Keratinocyte (primary cell): ENCODE measurements at regions not wholly inside any gene's neighbourhood (a gene's known extent, or its start where the extent isn't known, plus 50 kb on each side); places are given as distances from the start of the nearest gene placed in this dataset.

Experiments
- DNase-seq: peaks from one replicate; pipeline ENCODE4 v3.0.0-alpha.2; 2011; ENCODE audit warnings: low read depth, missing footprints, low spot score
- FAIRE-seq: peaks from 2 replicates; lab custom pipeline; 2011; peaks lifted over from hg19 to GRCh38; lab: Jason Lieb, UNC
- H2AFZ ChIP-seq: 2 replicates; pipeline ENCODE4 v1.6.0; 2012; ENCODE audit warnings: low read length, control low read depth, inconsistent platforms; ENCODE audit not compliant: control insufficient read depth
- H3K27ac ChIP-seq: 2 replicates; pipeline ENCODE4 v1.5.1; 2011; ENCODE audit warnings: low read length; ENCODE audit not compliant: control insufficient read depth, insufficient read depth
- H3K27me3 ChIP-seq: 3 replicates; pipeline ENCODE4 v1.6.0; 2011; ENCODE audit warnings: low read length; ENCODE audit not compliant: control insufficient read depth, insufficient read depth; ENCODE audit errors: extremely low read depth
- H3K36me3 ChIP-seq, 2 experiments: 2 replicates in 1 of 2; 3 replicates in 1 of 2; pipeline ENCODE4 v1.5.1; 2011; ENCODE audit warnings: low read length in 2 of 2, mild to moderate bottlenecking in 1 of 2; ENCODE audit not compliant: control insufficient read depth in 2 of 2, insufficient read depth in 2 of 2; ENCODE audit errors: extremely low read depth in 1 of 2
- H3K4me1 ChIP-seq: 3 replicates; pipeline ENCODE4 v1.5.1; 2011; ENCODE audit warnings: low read length; ENCODE audit not compliant: control insufficient read depth, insufficient read depth; ENCODE audit errors: extremely low read depth
- H3K4me2 ChIP-seq: 3 replicates; pipeline ENCODE4 v1.6.0; 2011; ENCODE audit warnings: low read depth, low read length; ENCODE audit not compliant: control insufficient read depth, insufficient read depth; ENCODE audit errors: extremely low read depth
- H3K4me3 ChIP-seq, 3 experiments: fragments of 200-600 bp in 1 of 3; sonication (generic) in 1 of 3; 2 replicates in 2 of 3; 3 replicates in 1 of 3; pipeline ENCODE4 v1.5.1; 2011 to 2016; ENCODE audit warnings: low read length in 3 of 3, mild to moderate bottlenecking in 3 of 3, control low read depth in 2 of 3, inconsistent platforms in 1 of 3, low read depth in 1 of 3, mixed read lengths in 1 of 3, mixed run types in 1 of 3, moderate library complexity in 1 of 3; ENCODE audit not compliant: control insufficient read depth in 2 of 3, insufficient read depth in 2 of 3; ENCODE audit errors: extremely low read depth in 1 of 3
- H3K79me2 ChIP-seq: 2 replicates; pipeline ENCODE4 v1.6.0; 2012; ENCODE audit warnings: low read length; ENCODE audit not compliant: control insufficient read depth, insufficient read depth
- H3K9ac ChIP-seq: 3 replicates; pipeline ENCODE4 v1.6.0; 2011; ENCODE audit warnings: low read length; ENCODE audit not compliant: control insufficient read depth, insufficient read depth; ENCODE audit errors: extremely low read depth
- H3K9me1 ChIP-seq: 3 replicates; pipeline ENCODE4 v1.6.0; 2011; ENCODE audit warnings: low read length; ENCODE audit not compliant: control insufficient read depth, insufficient read depth; ENCODE audit errors: extremely low read depth
- H3K9me3 ChIP-seq: 2 replicates; pipeline ENCODE4 v1.5.1; 2012; ENCODE audit warnings: low read depth, low read length; ENCODE audit not compliant: control insufficient read depth
- H4K20me1 ChIP-seq: 3 replicates; pipeline ENCODE4 v1.6.0; 2011; ENCODE audit warnings: low read length; ENCODE audit not compliant: control insufficient read depth, insufficient read depth; ENCODE audit errors: extremely low read depth
- CTCF ChIP-seq, 3 experiments: IDR thresholded peaks in 1 of 3; conservative IDR thresholded peaks in 1 of 3; optimal IDR thresholded peaks in 1 of 3; 2 replicates in 2 of 3; 3 replicates in 1 of 3; pipeline versions ENCODE3 to v1.5.1; 2011; ENCODE audit warnings: low read length in 3 of 3, mild to moderate bottlenecking in 3 of 3, moderate library complexity in 2 of 3, control low read depth in 1 of 3, inconsistent platforms in 1 of 3; ENCODE audit not compliant: insufficient read depth in 2 of 3; ENCODE audit errors: extremely low read depth in 1 of 3
- EZH2 ChIP-seq: IDR thresholded peaks from one replicate; pipeline ENCODE4 v1.6.1; 2012; ENCODE audit warnings: inconsistent platforms, mild to moderate bottlenecking, low read length, moderate library complexity
- dilution Hi-C: fragments of 300-500 bp; cut with MboI; formaldehyde crosslinking; loops from one replicate; pipeline ENCODE4 v1.7.0; 2020; ENCODE audit warnings: low sequenced_read_pairs; ENCODE audit not compliant: extremely low pct_ligation_motif_present

DNA sequence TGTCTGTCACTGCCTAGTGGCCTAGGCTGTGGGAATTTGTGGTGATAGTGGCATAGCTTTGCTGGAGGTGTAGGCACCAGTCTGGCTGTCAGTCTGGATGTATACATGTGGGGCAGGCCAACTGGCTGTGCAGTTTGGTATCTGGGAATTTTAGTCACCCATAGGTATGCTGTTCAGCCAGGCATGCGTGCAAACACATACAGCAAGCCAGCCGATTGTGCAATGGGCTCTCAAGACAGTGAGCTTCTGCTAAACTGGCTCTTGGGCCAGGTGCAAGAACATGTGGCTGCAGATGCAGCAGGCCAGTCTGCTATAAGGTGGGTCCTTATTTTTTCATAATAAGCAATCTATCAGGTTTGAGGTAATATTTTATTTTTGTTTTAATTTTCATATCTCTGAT is 87.1 kb upstream of the PLSCR5 start:
- dilution Hi-C loops = no loop called here
- H4K20me1 ChIP-seq = no peaks in the 10 kb centered on the region
- no peak overlapping the region for H3K4me3 ChIP-seq
- no peak overlapping the region for H2AFZ ChIP-seq
- TF ChIP-seq CTCF (optimal IDR thresholded peaks at IDR 0.05 in 1 of 3, IDR thresholded peaks at IDR 0.05 in 1 of 3, conservative IDR thresholded peaks at IDR 0.05 in 1 of 3; ENCODE audit: extremely low read depth in 1 of 3, insufficient read depth in 2 of 3, low read length in 3 of 3) = no peak
- no peak for TF ChIP-seq EZH2
- H3K9me3 ChIP-seq = no peaks in the 10 kb centered on the region
- FAIRE-seq (no peak), DNase-seq (no peak)
- H3K4me1 ChIP-seq = no peaks in the 10 kb centered on the region
- no peaks in the 10 kb centered on the region for H3K79me2 ChIP-seq
- no peak overlapping the region for H3K27ac ChIP-seq
- no peak overlapping the region for H3K9ac ChIP-seq
- H3K27me3 ChIP-seq = no peaks in the 10 kb centered on the region
- H3K9me1 ChIP-seq = no peaks in the 10 kb centered on the region
- no peaks in the 10 kb centered on the region for H3K36me3 ChIP-seq
- no peak overlapping the region for H3K4me2 ChIP-seq

DNA sequence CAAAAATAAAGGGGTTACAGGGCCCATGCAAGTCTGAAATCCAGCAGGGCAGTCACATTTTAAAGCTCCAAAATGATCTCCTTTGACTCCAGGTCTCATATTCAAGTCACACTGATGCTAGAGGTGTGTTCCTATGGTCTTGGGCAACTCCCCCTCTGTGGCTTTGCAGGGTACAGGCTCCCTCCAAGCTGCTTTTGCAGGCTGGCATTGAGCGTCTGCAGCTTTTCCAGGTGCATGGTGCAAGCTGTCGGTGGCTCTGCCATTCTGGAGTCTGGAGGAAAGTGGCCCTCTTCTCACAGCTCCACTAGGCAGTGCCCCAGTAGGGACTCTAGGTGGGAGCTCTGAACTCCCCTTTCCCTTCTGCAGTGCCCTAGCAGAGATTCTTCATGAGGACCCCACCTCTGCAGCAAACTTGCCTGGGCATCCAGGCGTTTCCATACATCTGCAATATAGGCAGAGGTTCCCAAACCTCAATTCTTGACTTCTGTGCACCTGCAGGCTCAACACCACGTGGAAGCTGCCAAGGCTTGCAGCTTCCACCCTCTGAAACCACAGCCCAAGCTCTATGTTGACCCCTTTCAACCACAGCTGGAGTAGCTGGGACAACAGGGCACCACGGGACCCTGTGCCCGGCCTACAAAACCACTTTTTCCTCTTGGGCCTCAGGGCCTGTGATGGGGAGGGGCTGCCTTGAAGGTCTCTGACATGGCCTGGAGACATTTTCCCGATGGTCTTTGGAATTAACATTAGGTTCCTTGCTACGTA is 80.1 kb upstream of the PLSCR5 start:
- Histone ChIP-seq H2AFZ (no peak overlapping the region), H3K9ac (no peak overlapping the region), H3K27me3 (no peaks in the 10 kb centered on the region), H3K27ac (no peak overlapping the region), H3K4me3 (no peak overlapping the region), H4K20me1 (no peaks in the 10 kb centered on the region), H3K9me1 (no peaks in the 10 kb centered on the region), H3K79me2 (no peaks in the 10 kb centered on the region), H3K4me2 (no peak overlapping the region), H3K36me3 (no peaks in the 10 kb centered on the region), H3K9me3 (no peaks in the 10 kb centered on the region), H3K4me1 (no peaks in the 10 kb centered on the region)
- TF ChIP-seq CTCF (optimal IDR thresholded peaks at IDR 0.05 in 1 of 3, IDR thresholded peaks at IDR 0.05 in 1 of 3, conservative IDR thresholded peaks at IDR 0.05 in 1 of 3; ENCODE audit: extremely low read depth in 1 of 3, insufficient read depth in 2 of 3, low read length in 3 of 3) (no peak), EZH2 (no peak)
- FAIRE-seq (no peak), DNase-seq (no peak)
- dilution Hi-C loops = no loop called here
